ENCODE measurements at regions not wholly inside any gene's neighbourhood (a gene's known extent, or its start where the extent isn't known, plus 50 kb on each side); places are given as distances from the start of the nearest gene placed in this dataset.
A peak's percentile ranks its signal among the peaks of the same experiment; 100 is the strongest.

DNA sequence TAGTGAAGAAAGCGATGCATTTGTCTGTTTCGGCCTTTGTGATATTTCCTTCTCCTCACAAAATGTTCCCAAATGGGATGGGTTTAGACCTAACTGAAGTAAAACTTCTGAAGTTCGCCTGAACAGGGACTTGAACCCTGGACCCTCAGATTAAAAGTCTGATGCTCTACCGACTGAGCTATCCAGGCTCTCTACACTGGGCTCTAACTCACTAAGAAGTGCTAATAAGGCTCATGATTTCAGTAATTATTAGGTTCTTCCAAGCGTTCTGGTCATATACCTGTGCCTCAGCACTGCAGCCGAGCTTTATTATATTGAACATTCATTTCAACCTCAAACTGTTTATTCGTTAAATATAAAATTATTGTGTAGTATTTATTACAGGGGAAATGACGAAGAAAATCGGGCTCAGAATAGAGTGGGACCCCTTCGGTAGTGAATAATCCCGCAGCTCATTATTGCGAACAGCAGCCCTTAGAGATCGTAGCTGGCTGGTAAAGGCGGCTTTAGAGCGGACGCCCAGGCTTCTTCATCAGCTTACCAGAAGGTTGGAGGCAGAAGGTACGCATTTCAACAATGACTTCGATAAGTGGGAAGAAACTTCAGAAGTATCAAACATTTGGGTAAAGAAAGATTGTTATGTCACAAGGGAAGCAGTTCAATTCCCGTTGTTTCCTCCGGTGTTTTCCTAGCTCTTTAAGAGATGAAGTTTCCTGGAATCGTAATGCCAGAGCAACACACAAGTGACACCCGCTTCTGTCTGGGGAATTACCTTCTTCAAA is 119.0 kb upstream of the ZNF184 start:
- no TSS peak for BruUV-seq (replicated peaks)
- H3K4me3 ChIP-seq (replicated peaks in 1 of 3; ENCODE audit: insufficient read depth in 1 of 3, low read depth in 2 of 3, low read length in 3 of 3), result peak overlapping the region; percentile 58 to 76 (median 74)
- FAIRE-seq, result no peak
- H4K20me1 ChIP-seq (ENCODE audit: insufficient read depth, low read length), result no peaks in the 10 kb centered on the region
- in situ Hi-C loops (cut with HindIII; ENCODE audit: extremely low pct_ligation_motif_present, low pct_unique_long_range_greater_than_20kb) (no loop called here), intact Hi-C loops (cut with micrococcal nuclease; ENCODE audit: unreplicated experiment) (loop anchor here (5.0 to 10.0 kb wide), 4 partner anchors 45 to 120 kb away; partner anchors contain the start of gene ZNF184)
- no peaks in the 10 kb centered on the region for H3K79me2 ChIP-seq (ENCODE audit: insufficient read depth, low read length)
- peaks cover 0 to 22% of the 10 kb centered on the region in 2 experiments; a peak in 1 of 5 replicates for H3K27me3 ChIP-seq (ENCODE audit: control insufficient read depth in 1 of 2, insufficient read depth in 2 of 2, low read length in 2 of 2)
- WGBS (ENCODE audit: low lambda C conversion rate), result 11% methylated on average over 22 of the region's 22 CpGs
- peak overlapping the region; percentile 83 for H2AFZ ChIP-seq (ENCODE audit: low read length)
- ChIA-PET CTCF (ENCODE audit: low intra/inter-chr PET ratio, low total read pairs) (no interaction called here), POLR2A (interaction anchor here (0.6 to 1.3 kb wide), 3 partner anchors 47 to 1217 kb away, joined by 3 to 5 read pairs (median 4); partner anchors contain the start of gene ZNF184)
- peaks cover 35% of the 10 kb centered on the region for H3K4me1 ChIP-seq (ENCODE audit: insufficient read depth, low read length)
- H3K27ac ChIP-seq (ENCODE audit: extremely low read length, insufficient read depth, low read length), result no peak overlapping the region
- peak overlapping the region; percentile 99 for H3K4me2 ChIP-seq (ENCODE audit: low read depth, low read length)
- H3K9ac ChIP-seq (ENCODE audit: insufficient read depth, low read depth, low read length), result peak overlapping the region; percentile 45; the same call in 1 of the 2 replicates
- no peaks in the 10 kb centered on the region for H3K9me3 ChIP-seq (ENCODE audit: low read length)
- DNase-seq (ENCODE audit: low spot score), result peak; percentile 72
- no peaks in the 10 kb centered on the region for H3K36me3 ChIP-seq (replicated peaks in 1 of 2; ENCODE audit: control insufficient read depth in 1 of 2, insufficient read depth in 2 of 2, low read length in 2 of 2)
- ATAC-seq, result peak; percentile 60
- TF ChIP-seq ZNF788 (CRISPR knock-in tag; IDR thresholded peaks at IDR 0.05; ENCODE audit: borderline replicate concordance), result no peak
- peak; percentile 29 for TF ChIP-seq PHF5A (CRISPR knock-in tag; IDR thresholded peaks at IDR 0.05; ENCODE audit: low read depth, unreplicated experiment)
- 0 out of 2 replicates have a peak, but pooled peaks have one; percentile 11 for TF ChIP-seq ZNF383 (CRISPR knock-in tag; IDR thresholded peaks at IDR 0.05; ENCODE audit: borderline replicate concordance)
- no peak for TF ChIP-seq ZNF747 (CRISPR knock-in tag; IDR thresholded peaks at IDR 0.05; ENCODE audit: borderline replicate concordance)
- peak; percentile 64; the same call in 1 of the 2 replicates for TF ChIP-seq ZMYM2 (CRISPR knock-in tag; IDR thresholded peaks at IDR 0.05)
- TF ChIP-seq ZNF597 (CRISPR knock-in tag; IDR thresholded peaks at IDR 0.05), result 0 out of 2 replicates have a peak, but pooled peaks have one; percentile 56
- TF ChIP-seq KLF16 (CRISPR knock-in tag; IDR thresholded peaks at IDR 0.05), result peak in 1 of 2 experiments; percentile 36; a peak in 1 of 4 replicates
- TF ChIP-seq DR1 (CRISPR knock-in tag; IDR thresholded peaks at IDR 0.05), result 0 out of 2 replicates have a peak, but pooled peaks have one; percentile 63
- TF ChIP-seq NCOA1 (CRISPR knock-in tag; IDR thresholded peaks at IDR 0.05), result 0 out of 2 replicates have a peak, but pooled peaks have one; percentile 21
- 0 out of 2 replicates have a peak, but pooled peaks have one; percentile 40 for TF ChIP-seq CC2D1A (CRISPR knock-in tag; IDR thresholded peaks at IDR 0.05)
- 0 out of 2 replicates have a peak, but pooled peaks have one; percentile 18 for TF ChIP-seq ZNF670 (CRISPR knock-in tag; IDR thresholded peaks at IDR 0.05; ENCODE audit: borderline replicate concordance)
- TF ChIP-seq, protein P1, sequence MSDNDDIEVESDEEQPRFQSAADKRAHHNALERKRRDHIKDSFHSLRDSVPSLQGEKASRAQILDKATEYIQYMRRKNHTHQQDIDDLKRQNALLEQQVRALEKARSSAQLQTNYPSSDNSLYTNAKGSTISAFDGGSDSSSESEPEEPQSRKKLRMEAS (IDR thresholded peaks at IDR 0.05), result no peak
- TF ChIP-seq PHF8 (CRISPR knock-in tag; IDR thresholded peaks at IDR 0.05), result peak; percentile 22; the same call in 1 of the 2 replicates
- 0 out of 2 replicates have a peak, but pooled peaks have one; percentile 26 for TF ChIP-seq KAT8 (CRISPR knock-in tag; IDR thresholded peaks at IDR 0.05)
- peak; percentile 69; the same call in 1 of the 2 replicates for TF ChIP-seq MIXL1 (CRISPR knock-in tag; IDR thresholded peaks at IDR 0.05)
- TF ChIP-seq ZSCAN5A (CRISPR knock-in tag; IDR thresholded peaks at IDR 0.05; ENCODE audit: borderline replicate concordance), result peak; percentile 25; the same call in 1 of the 2 replicates
- TF ChIP-seq PAXIP1 (CRISPR knock-in tag; conservative IDR thresholded peaks at IDR 0.05), result no peak
- peak; percentile 57; the same call in 1 of the 2 replicates for TF ChIP-seq ZNF792 (CRISPR knock-in tag; IDR thresholded peaks at IDR 0.05)

Data from HepG2 (cell line).